ENCODE measurements at regions not wholly inside any gene's neighbourhood (a gene's known extent, or its start where the extent isn't known, plus 50 kb on each side); places are given as distances from the start of the nearest gene placed in this dataset.

DNA sequence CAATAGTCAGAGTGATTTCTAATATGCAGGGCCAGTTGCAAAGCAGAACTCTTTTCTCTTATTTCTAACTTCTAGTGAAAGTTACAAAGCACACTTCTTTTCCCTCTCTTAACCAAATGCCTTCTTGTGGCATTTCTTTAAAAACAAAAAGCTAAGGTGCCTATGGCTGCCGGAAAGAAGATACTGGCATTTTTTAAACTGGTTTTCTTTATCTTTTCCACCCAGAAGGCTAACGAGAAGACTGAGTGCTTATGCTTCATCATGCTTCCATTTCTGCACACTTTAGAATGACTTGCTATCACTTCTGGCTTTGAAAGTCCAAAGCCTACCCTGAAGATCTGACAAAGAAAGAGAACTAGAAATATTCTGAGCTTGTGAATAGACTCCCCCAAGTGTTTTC, 141.3 kb downstream of the P2RY1 start:
- H3K27me3 ChIP-seq, result no peaks in the 10 kb centered on the region
- no peak for DNase-seq
- intact Hi-C loops (cut with DNase I), result no loop called here
- H3K36me3 ChIP-seq (replicated peaks in 1 of 2; ENCODE audit: insufficient read depth in 1 of 2, low read depth in 2 of 2), result no peaks in the 10 kb centered on the region
- WGBS, 2 donors, result 42 to 43% methylated on average over 2 of the region's 2 CpGs
- no peaks in the 10 kb centered on the region for H3K9me3 ChIP-seq
- no peak overlapping the region for H3K4me3 ChIP-seq
- TF ChIP-seq, protein P1, sequence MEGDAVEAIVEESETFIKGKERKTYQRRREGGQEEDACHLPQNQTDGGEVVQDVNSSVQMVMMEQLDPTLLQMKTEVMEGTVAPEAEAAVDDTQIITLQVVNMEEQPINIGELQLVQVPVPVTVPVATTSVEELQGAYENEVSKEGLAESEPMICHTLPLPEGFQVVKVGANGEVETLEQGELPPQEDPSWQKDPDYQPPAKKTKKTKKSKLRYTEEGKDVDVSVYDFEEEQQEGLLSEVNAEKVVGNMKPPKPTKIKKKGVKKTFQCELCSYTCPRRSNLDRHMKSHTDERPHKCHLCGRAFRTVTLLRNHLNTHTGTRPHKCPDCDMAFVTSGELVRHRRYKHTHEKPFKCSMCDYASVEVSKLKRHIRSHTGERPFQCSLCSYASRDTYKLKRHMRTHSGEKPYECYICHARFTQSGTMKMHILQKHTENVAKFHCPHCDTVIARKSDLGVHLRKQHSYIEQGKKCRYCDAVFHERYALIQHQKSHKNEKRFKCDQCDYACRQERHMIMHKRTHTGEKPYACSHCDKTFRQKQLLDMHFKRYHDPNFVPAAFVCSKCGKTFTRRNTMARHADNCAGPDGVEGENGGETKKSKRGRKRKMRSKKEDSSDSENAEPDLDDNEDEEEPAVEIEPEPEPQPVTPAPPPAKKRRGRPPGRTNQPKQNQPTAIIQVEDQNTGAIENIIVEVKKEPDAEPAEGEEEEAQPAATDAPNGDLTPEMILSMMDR (IDR thresholded peaks at IDR 0.05), result no peak
- TF ChIP-seq POLR2A (IDR thresholded peaks at IDR 0.05), result no peak
- H3K27ac ChIP-seq, result no peak overlapping the region
- ATAC-seq, result no peak
- no peaks in the 10 kb centered on the region for H3K4me1 ChIP-seq

DNA sequence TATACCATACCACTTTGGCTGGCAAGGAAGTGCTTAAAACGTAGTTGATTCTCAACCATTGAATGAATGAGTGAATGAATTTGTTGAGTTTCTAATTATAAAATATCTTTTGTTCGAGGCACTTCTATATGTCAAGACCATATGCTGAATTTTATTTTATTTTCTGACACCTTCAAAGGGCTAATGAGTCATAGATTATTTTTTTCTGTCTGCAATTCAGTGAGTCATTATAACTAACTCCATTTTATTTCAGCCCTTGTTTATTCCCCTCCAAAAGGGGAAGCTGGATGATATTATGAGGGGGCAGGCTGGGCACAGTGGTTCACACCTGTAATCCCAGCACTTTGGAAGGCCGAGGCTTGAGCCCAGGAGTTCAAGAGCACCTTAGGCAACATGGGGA, 142.4 kb downstream of the P2RY1 start:
- no peaks in the 10 kb centered on the region for H3K4me1 ChIP-seq
- ATAC-seq (no peak), DNase-seq (no peak)
- no peaks in the 10 kb centered on the region for H3K27me3 ChIP-seq
- no peak overlapping the region for H3K27ac ChIP-seq
- TF ChIP-seq, protein P1 (IDR thresholded peaks at IDR 0.05), result no peak
- no peak for TF ChIP-seq POLR2A (IDR thresholded peaks at IDR 0.05)
- intact Hi-C loops (cut with DNase I), result no loop called here
- WGBS, 2 donors, result 52% methylated on average over 3 of the region's 3 CpGs
- no peaks in the 10 kb centered on the region for H3K9me3 ChIP-seq
- no peaks in the 10 kb centered on the region for H3K36me3 ChIP-seq (replicated peaks in 1 of 2; ENCODE audit: insufficient read depth in 1 of 2, low read depth in 2 of 2)
- H3K4me3 ChIP-seq, result no peak overlapping the region

DNA sequence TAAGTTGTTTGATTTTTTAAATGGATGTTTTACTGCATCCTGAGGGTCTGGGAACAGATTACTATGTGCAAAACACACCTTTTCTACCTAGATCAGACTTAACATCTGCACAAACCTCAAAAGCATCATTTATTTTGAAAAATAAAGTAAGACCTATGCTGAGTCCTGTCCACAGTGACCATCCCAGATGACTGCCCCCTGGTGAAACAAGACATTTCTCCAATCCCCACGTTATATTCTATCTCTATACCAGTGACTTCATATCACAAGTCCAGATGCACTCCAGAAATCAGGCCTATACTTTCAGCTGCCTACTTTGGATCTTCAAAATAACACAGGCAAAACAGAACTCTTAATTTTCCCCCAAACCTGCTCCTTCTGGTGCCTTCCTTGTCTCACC, 143.2 kb downstream of the P2RY1 start:
- WGBS, 2 donors, result 43 to 52% methylated on average over 1 of the region's 1 CpG
- ATAC-seq, result no peak
- Histone ChIP-seq H3K36me3 (replicated peaks in 1 of 2; ENCODE audit: insufficient read depth in 1 of 2, low read depth in 2 of 2) (no peaks in the 10 kb centered on the region), H3K4me3 (no peak overlapping the region), H3K9me3 (no peaks in the 10 kb centered on the region), H3K4me1 (no peaks in the 10 kb centered on the region), H3K27me3 (no peaks in the 10 kb centered on the region), H3K27ac (no peak overlapping the region)
- DNase-seq, result no peak
- intact Hi-C loops (cut with DNase I), result no loop called here
- no peak for TF ChIP-seq POLR2A (IDR thresholded peaks at IDR 0.05)
- TF ChIP-seq, protein P1 (IDR thresholded peaks at IDR 0.05), result no peak

DNA sequence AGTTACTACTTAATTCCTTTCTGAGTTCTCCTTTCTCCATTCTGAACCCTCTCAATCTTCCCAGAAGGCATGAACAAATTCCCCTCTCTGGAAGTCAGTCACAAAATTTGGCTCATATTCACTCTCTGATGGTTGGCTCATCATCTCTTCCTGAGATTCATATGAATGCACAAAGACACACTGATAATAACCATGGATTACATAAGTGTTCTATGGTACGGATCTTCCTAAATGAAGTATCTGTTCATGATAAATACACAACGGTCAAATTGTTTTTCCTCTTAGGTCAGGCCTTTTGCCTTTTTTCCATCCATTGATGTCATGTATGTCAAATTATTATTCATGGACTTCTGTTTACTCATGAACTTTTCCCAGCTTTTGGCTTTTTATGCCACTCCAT, 162.6 kb downstream of the P2RY1 start:
- DNase-seq (no peak), ATAC-seq (no peak)
- Histone ChIP-seq H3K4me1 (no peaks in the 10 kb centered on the region), H3K36me3 (replicated peaks in 1 of 2; ENCODE audit: insufficient read depth in 1 of 2, low read depth in 2 of 2) (no peaks in the 10 kb centered on the region), H3K9me3 (no peaks in the 10 kb centered on the region), H3K27ac (no peak overlapping the region), H3K27me3 (no peaks in the 10 kb centered on the region), H3K4me3 (no peak overlapping the region)
- WGBS, 2 donors, result 38 to 60% methylated on average over 2 of the region's 2 CpGs
- intact Hi-C loops (cut with DNase I), result no loop called here
- TF ChIP-seq POLR2A (IDR thresholded peaks at IDR 0.05), result no peak
- TF ChIP-seq, protein P1 (IDR thresholded peaks at IDR 0.05), result no peak

DNA sequence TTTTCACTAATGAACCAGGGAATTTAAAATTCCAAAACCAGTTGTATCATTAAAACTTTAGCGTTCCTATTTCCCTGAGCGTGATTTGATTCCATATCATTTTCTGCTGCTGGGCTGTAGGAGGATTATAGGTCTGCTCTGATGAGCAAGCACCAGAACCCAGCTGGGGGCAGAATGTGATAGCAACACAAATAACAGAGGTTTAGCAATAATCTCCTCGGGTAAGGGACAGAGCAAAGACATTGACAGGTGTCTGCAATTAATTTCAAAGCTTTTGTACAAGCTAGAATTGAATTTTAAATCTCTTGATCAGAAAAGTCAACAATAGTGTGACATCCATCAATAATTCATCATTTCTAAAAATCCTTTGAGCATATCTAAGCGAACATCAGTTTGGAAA, 163.4 kb upstream of the RAP2B start:
- Histone ChIP-seq H3K4me1 (no peaks in the 10 kb centered on the region), H3K27ac (no peak overlapping the region), H3K4me3 (no peak overlapping the region), H3K27me3 (no peaks in the 10 kb centered on the region), H3K36me3 (replicated peaks in 1 of 2; ENCODE audit: insufficient read depth in 1 of 2, low read depth in 2 of 2) (no peaks in the 10 kb centered on the region), H3K9me3 (no peaks in the 10 kb centered on the region)
- TF ChIP-seq, protein P1 (IDR thresholded peaks at IDR 0.05), result no peak
- TF ChIP-seq POLR2A (IDR thresholded peaks at IDR 0.05), result no peak
- ATAC-seq (no peak), DNase-seq (no peak)
- intact Hi-C loops (cut with DNase I), result no loop called here
- 33 to 42% methylated on average over 4 of the region's 4 CpGs for WGBS, 2 donors
